HG02840 (cell line): ENCODE measurements at regions not wholly inside any gene's neighbourhood (a gene's known extent, or its start where the extent isn't known, plus 50 kb on each side); places are given as distances from the start of the nearest gene placed in this dataset.

Source experiments
- ATAC-seq: cut with Tn5 transposase; IDR thresholded peaks from one replicate; pipeline ENCODE4 v1.9.1; 2021; ENCODE audit warnings: mild to moderate bottlenecking, moderate library complexity, moderate number of reproducible peaks; ENCODE audit not compliant: unreplicated experiment, low FRiP score

GRCh38 chr15:35722501-35722900 is 176.5 kb upstream of the DPH6 start:
- ATAC-seq = no peak

- ATAC-seq = no peak
Observed at GRCh38 chr15:35723120-35723847, 177.3 kb upstream of the DPH6 start.

GRCh38 chr15:35723852-35724251 is 177.9 kb upstream of the DPH6 start:
- no peak for ATAC-seq

- ATAC-seq = no peak
Observed at GRCh38 chr15:35724626-35725025, 178.7 kb upstream of the DPH6 start.

GRCh38 chr15:35725353-35725752 is 179.4 kb upstream of the DPH6 start:
- no peak for ATAC-seq

- no peak for ATAC-seq
Observed at GRCh38 chr15:35727627-35728026, 181.7 kb upstream of the DPH6 start.

GRCh38 chr15:35728219-35728940 is 182.4 kb upstream of the DPH6 start:
- ATAC-seq = no peak

- no peak for ATAC-seq
Observed at GRCh38 chr15:35736150-35736549, 190.2 kb upstream of the DPH6 start.

GRCh38 chr15:35737441-35737840 is 191.5 kb upstream of the DPH6 start:
- ATAC-seq = no peak

GRCh38 chr15:35738370-35738769 is 192.4 kb upstream of the DPH6 start:
- no peak for ATAC-seq

- ATAC-seq = no peak
Observed at GRCh38 chr15:35740761-35741160, 194.8 kb upstream of the DPH6 start.

- no peak for ATAC-seq
Observed at GRCh38 chr15:35741395-35741794, 195.4 kb upstream of the DPH6 start.

- ATAC-seq = no peak
Observed at GRCh38 chr15:35741881-35742280, 195.9 kb upstream of the DPH6 start.

GRCh38 chr15:35743321-35743720 is 197.4 kb upstream of the DPH6 start:
- ATAC-seq = no peak

- no peak for ATAC-seq
Observed at GRCh38 chr15:35746121-35746520, 200.2 kb upstream of the DPH6 start.

- ATAC-seq = no peak
Observed at GRCh38 chr15:35748105-35748504, 202.1 kb upstream of the DPH6 start.

- ATAC-seq = no peak
Observed at GRCh38 chr15:35750051-35750450, 204.1 kb upstream of the DPH6 start.

- no peak for ATAC-seq
Observed at GRCh38 chr15:35751413-35752133, 205.6 kb upstream of the DPH6 start.

- ATAC-seq = no peak
Observed at GRCh38 chr15:35752134-35752466, 206.1 kb upstream of the DPH6 start.

- no peak for ATAC-seq
Observed at GRCh38 chr15:35753486-35753885, 207.5 kb upstream of the DPH6 start.

GRCh38 chr15:35755237-35755802 is 209.4 kb upstream of the DPH6 start:
- no peak for ATAC-seq
